ENCODE measurements at regions not wholly inside any gene's neighbourhood (a gene's known extent, or its start where the extent isn't known, plus 50 kb on each side); places are given as distances from the start of the nearest gene placed in this dataset.

DNA sequence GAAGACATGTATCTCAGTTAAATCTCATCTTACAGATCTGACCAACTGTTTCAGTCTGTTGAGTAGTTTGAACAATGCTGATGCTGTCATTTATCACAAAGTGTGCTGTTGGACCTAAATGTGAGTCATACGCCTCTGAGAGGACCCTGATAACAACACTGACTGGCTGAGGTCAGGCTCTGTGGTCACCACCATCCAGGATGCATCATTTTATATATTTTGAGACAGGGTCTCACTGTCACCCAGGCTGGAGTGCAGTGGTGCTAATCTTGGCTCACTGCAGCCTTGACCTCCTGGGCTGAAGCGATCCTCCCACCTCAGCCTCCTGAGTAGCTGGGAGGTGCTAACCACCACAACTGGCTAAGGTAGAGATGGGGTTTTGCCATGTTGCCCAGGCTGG lies 181.0 kb upstream of the RGS6 start (continued):
- TF ChIP-seq, protein P1, sequence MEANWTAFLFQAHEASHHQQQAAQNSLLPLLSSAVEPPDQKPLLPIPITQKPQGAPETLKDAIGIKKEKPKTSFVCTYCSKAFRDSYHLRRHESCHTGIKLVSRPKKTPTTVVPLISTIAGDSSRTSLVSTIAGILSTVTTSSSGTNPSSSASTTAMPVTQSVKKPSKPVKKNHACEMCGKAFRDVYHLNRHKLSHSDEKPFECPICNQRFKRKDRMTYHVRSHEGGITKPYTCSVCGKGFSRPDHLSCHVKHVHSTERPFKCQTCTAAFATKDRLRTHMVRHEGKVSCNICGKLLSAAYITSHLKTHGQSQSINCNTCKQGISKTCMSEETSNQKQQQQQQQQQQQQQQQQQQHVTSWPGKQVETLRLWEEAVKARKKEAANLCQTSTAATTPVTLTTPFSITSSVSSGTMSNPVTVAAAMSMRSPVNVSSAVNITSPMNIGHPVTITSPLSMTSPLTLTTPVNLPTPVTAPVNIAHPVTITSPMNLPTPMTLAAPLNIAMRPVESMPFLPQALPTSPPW (CRISPR knock-in tag; IDR thresholded peaks at IDR 0.05) = no peak
- TF ChIP-seq MXI1 (IDR thresholded peaks at IDR 0.05; ENCODE audit: low read depth, low read length) = no peak
- TF ChIP-seq SP2 (IDR thresholded peaks at IDR 0.05; ENCODE audit: extremely low read depth, low read depth, low read length, poor library complexity, severe bottlenecking) = no peak
- no peak for TF ChIP-seq ARID4B (CRISPR knock-in tag; IDR thresholded peaks at IDR 0.05)
- TF ChIP-seq PREB (CRISPR knock-in tag; IDR thresholded peaks at IDR 0.05) = no peak
- no peak for TF ChIP-seq HNRNPK (IDR thresholded peaks at IDR 0.05; ENCODE audit: low read depth, low read length, poor library complexity, severe bottlenecking)
- no peak for TF ChIP-seq CBFB (CRISPR knock-in tag; IDR thresholded peaks at IDR 0.05)
- TF ChIP-seq USF1 (CRISPR knock-in tag; IDR thresholded peaks at IDR 0.05) = no peak
- peak; percentile 91 for TF ChIP-seq CBFA2T3 (IDR thresholded peaks at IDR 0.05)
- no peak for TF ChIP-seq U2AF2 (optimal IDR thresholded peaks at IDR 0.05; ENCODE audit: low read depth, low read length)
- no peak for TF ChIP-seq ZBED1 (IDR thresholded peaks at IDR 0.05)
- no peak for TF ChIP-seq NFIX (CRISPR knock-in tag; IDR thresholded peaks at IDR 0.05; ENCODE audit: low read depth)

All from K562 (cell line).